Endothelial cell of umbilical vein (primary cell): ENCODE measurements at regions not wholly inside any gene's neighbourhood (a gene's known extent, or its start where the extent isn't known, plus 50 kb on each side); places are given as distances from the start of the nearest gene placed in this dataset.

ENCODE experiments used
- BruUV-seq: library from RNA; stranded (reverse); fragments of 400-500 nt; replicated peaks from 2 replicates; lab custom pipeline; 2021; lab: Mats Ljungman, UMichigan
- CTCF ChIA-PET: fragments of 300-600, 350-600 bp; sonication (Branson Sonifier 250); formaldehyde crosslinking; loops from one replicate; lab custom pipeline; 2021; ENCODE audit warnings: antibody characterized with exemption, inconsistent platforms; lab: Charles Lee
- POLR2A ChIA-PET: fragments of 300-600, 350-600 bp; sonication (Branson Sonifier 250); formaldehyde crosslinking; loops from one replicate; lab custom pipeline; 2021; ENCODE audit warnings: antibody characterized with exemption, inconsistent platforms; lab: Charles Lee
- DNase-seq: peaks from one replicate; pipeline ENCODE4 v3.0.0-alpha.2; 2011; ENCODE audit warnings: low read depth, low spot score
- FAIRE-seq: peaks from 2 replicates; lab custom pipeline; 2011; peaks lifted over from hg19 to GRCh38; lab: Jason Lieb, UNC
- H2AFZ ChIP-seq: 2 replicates; pipeline ENCODE4 v1.6.0; 2012; ENCODE audit warnings: low read depth, low read length, control low read depth, inconsistent platforms
- H3K27ac ChIP-seq: 2 replicates; pipeline ENCODE4 v1.5.1; 2011; ENCODE audit warnings: low read depth, mild to moderate bottlenecking, control low read depth, low read length, moderate library complexity; ENCODE audit not compliant: insufficient read depth
- H3K27me3 ChIP-seq, 2 experiments: 2 replicates each; pipeline versions ENCODE4 v1.6.0 to v1.6.1; 2011; ENCODE audit warnings: low read length in 2 of 2, mixed read lengths in 1 of 2; ENCODE audit not compliant: control insufficient read depth in 2 of 2, insufficient read depth in 2 of 2
- H3K36me3 ChIP-seq, 2 experiments: 2 replicates in 1 of 2; 3 replicates in 1 of 2; pipeline ENCODE4 v1.5.1; 2011; ENCODE audit warnings: low read length in 2 of 2, mild to moderate bottlenecking in 1 of 2, moderate library complexity in 1 of 2; ENCODE audit not compliant: control insufficient read depth in 2 of 2, insufficient read depth in 2 of 2; ENCODE audit errors: extremely low read depth in 1 of 2
- H3K4me1 ChIP-seq: 3 replicates; pipeline ENCODE4 v1.5.1; 2011; ENCODE audit warnings: mild to moderate bottlenecking, low read length; ENCODE audit not compliant: control insufficient read depth, insufficient read depth; ENCODE audit errors: extremely low read depth
- H3K4me2 ChIP-seq: 2 replicates; pipeline ENCODE4 v1.6.1; 2011; ENCODE audit warnings: low read length, control low read depth, mixed read lengths; ENCODE audit not compliant: insufficient read depth
- H3K4me3 ChIP-seq, 3 experiments: fragments of 200-600 bp in 1 of 3; sonication (generic), shearing (Covaris generic) in 1 of 3; replicated peaks in 1 of 3; 2 replicates each; pipeline ENCODE4 v1.5.1; 2011 to 2016; ENCODE audit warnings: control low read depth in 3 of 3, low read length in 3 of 3, mild to moderate bottlenecking in 2 of 3, inconsistent platforms in 1 of 3, low read depth in 1 of 3, moderate library complexity in 1 of 3; ENCODE audit not compliant: insufficient read depth in 1 of 3
- H3K79me2 ChIP-seq: 2 replicates; pipeline ENCODE4 v1.6.0; 2012; ENCODE audit warnings: low read length, inconsistent platforms; ENCODE audit not compliant: control insufficient read depth, insufficient read depth
- H3K9ac ChIP-seq: replicated peaks from 2 replicates; pipeline ENCODE3; 2011; ENCODE audit warnings: low read length, control low read depth; ENCODE audit not compliant: insufficient read depth; ENCODE audit errors: extremely low read depth
- H3K9me1 ChIP-seq: replicated peaks from 3 replicates; pipeline ENCODE4 v1.6.0; 2011; ENCODE audit warnings: mild to moderate bottlenecking, low read length; ENCODE audit not compliant: control insufficient read depth, insufficient read depth; ENCODE audit errors: extremely low read depth
- H3K9me3 ChIP-seq: replicated peaks from 2 replicates; pipeline ENCODE4 v1.5.1; 2012; ENCODE audit warnings: low read length, inconsistent platforms; ENCODE audit not compliant: control insufficient read depth, insufficient read depth
- H4K20me1 ChIP-seq: replicated peaks from 2 replicates; pipeline ENCODE3; 2011; ENCODE audit warnings: mild to moderate bottlenecking, low read length; ENCODE audit not compliant: control insufficient read depth, insufficient read depth; ENCODE audit errors: extremely low read depth
- EZH2 ChIP-seq: IDR thresholded peaks from 2 replicates; pipeline ENCODE4 v1.6.1; 2012; ENCODE audit warnings: borderline replicate concordance, low read depth, mild to moderate bottlenecking, moderate library complexity, low read length, inconsistent platforms; ENCODE audit not compliant: severe bottlenecking
- FOS ChIP-seq: IDR thresholded peaks from 2 replicates; pipeline ENCODE4 v1.6.1; 2011; ENCODE audit warnings: mild to moderate bottlenecking, low read length, moderate library complexity, borderline replicate concordance; ENCODE audit not compliant: insufficient read depth
- GATA2 ChIP-seq: IDR thresholded peaks from 2 replicates; pipeline ENCODE4 v1.7.0; 2011; ENCODE audit warnings: low read depth, mild to moderate bottlenecking, moderate library complexity, mixed read lengths, low read length; ENCODE audit not compliant: insufficient read length, insufficient read depth
- JUN ChIP-seq: IDR thresholded peaks from 2 replicates; pipeline ENCODE4 v1.6.1; 2011; ENCODE audit warnings: borderline replicate concordance, low read depth; ENCODE audit not compliant: insufficient read length, insufficient read depth
- MYC ChIP-seq: IDR thresholded peaks from one replicate; pipeline ENCODE4 v1.6.1; 2011; ENCODE audit warnings: mild to moderate bottlenecking, low read depth, low read length
- POLR2A ChIP-seq: IDR thresholded peaks from 2 replicates; pipeline ENCODE4 v1.6.1; 2012; ENCODE audit warnings: low read depth, mild to moderate bottlenecking, control low read depth, low read length
- POLR2AphosphoS5 ChIP-seq: IDR thresholded peaks from 2 replicates; pipeline ENCODE4 v1.6.1; 2012; ENCODE audit warnings: low read depth, mild to moderate bottlenecking, control low read depth, low read length, moderate library complexity; ENCODE audit not compliant: insufficient read depth
- dilution Hi-C: fragments of 300-500 bp; cut with MboI; formaldehyde crosslinking; loops from one replicate; pipeline ENCODE4 v1.15.0; 2019; ENCODE audit warnings: low sequenced_read_pairs; ENCODE audit not compliant: extremely low pct_ligation_motif_present
- intact Hi-C: fragments of 100-400 bp; cut with micrococcal nuclease; formaldehyde crosslinking; loops from one replicate; pipeline ENCODE4 v1.10.0; 2022
- TF ChIP-seq, protein P1 (sequence below), 2 donors: IDR thresholded peaks; 1 replicate in 1 of 2; 2 replicates in 1 of 2; pipeline ENCODE4 v1.5.1; 2011; ENCODE audit warnings: low read length in 2 of 2, mild to moderate bottlenecking in 2 of 2, moderate library complexity in 2 of 2, control low read depth in 1 of 2, inconsistent platforms in 1 of 2, low read depth in 1 of 2; ENCODE audit not compliant: insufficient read depth in 1 of 2; ENCODE audit errors: extremely low read depth in 1 of 2
- TF ChIP-seq, protein P2 (sequence below): IDR thresholded peaks from 2 replicates; pipeline ENCODE4 v1.6.1; 2011; ENCODE audit not compliant: insufficient read depth, insufficient read length

GRCh38 chrX:3216581-3217180 is 129.8 kb downstream of the MXRA5 start:
- dilution Hi-C loops (no loop called here), intact Hi-C loops (no loop called here)
- no peaks in the 10 kb centered on the region for H4K20me1 ChIP-seq
- H3K9me3 ChIP-seq = no peaks in the 10 kb centered on the region
- H3K27ac ChIP-seq = no peak overlapping the region
- H3K4me1 ChIP-seq = no peaks in the 10 kb centered on the region
- no peaks in the 10 kb centered on the region for H3K36me3 ChIP-seq
- BruUV-seq = no TSS peak
- CTCF ChIA-PET = no interaction called here
- H3K9me1 ChIP-seq = no peaks in the 10 kb centered on the region
- no peaks in the 10 kb centered on the region for H3K27me3 ChIP-seq
- no peak overlapping the region for H3K4me2 ChIP-seq
- no peaks in the 10 kb centered on the region for H3K79me2 ChIP-seq
- H3K9ac ChIP-seq = no peak overlapping the region
- H3K4me3 ChIP-seq = no peak overlapping the region
- no peak overlapping the region for H2AFZ ChIP-seq
- TF ChIP-seq MYC (no peak), POLR2A (no peak), FOS (no peak), POLR2AphosphoS5 (no peak), GATA2 (no peak), JUN (no peak), EZH2 (no peak)
- TF ChIP-seq, protein P1, sequence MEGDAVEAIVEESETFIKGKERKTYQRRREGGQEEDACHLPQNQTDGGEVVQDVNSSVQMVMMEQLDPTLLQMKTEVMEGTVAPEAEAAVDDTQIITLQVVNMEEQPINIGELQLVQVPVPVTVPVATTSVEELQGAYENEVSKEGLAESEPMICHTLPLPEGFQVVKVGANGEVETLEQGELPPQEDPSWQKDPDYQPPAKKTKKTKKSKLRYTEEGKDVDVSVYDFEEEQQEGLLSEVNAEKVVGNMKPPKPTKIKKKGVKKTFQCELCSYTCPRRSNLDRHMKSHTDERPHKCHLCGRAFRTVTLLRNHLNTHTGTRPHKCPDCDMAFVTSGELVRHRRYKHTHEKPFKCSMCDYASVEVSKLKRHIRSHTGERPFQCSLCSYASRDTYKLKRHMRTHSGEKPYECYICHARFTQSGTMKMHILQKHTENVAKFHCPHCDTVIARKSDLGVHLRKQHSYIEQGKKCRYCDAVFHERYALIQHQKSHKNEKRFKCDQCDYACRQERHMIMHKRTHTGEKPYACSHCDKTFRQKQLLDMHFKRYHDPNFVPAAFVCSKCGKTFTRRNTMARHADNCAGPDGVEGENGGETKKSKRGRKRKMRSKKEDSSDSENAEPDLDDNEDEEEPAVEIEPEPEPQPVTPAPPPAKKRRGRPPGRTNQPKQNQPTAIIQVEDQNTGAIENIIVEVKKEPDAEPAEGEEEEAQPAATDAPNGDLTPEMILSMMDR (IDR thresholded peaks at IDR 0.05; ENCODE audit: extremely low read depth in 1 of 2, insufficient read depth in 1 of 2, low read depth in 1 of 2, low read length in 2 of 2) = no peak
- TF ChIP-seq, protein P2, sequence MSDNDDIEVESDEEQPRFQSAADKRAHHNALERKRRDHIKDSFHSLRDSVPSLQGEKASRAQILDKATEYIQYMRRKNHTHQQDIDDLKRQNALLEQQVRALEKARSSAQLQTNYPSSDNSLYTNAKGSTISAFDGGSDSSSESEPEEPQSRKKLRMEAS = no peak
- no peak for DNase-seq
- no peak for FAIRE-seq
- POLR2A ChIA-PET = no interaction called here
